ENCODE measurements at regions not wholly inside any gene's neighbourhood (a gene's known extent, or its start where the extent isn't known, plus 50 kb on each side); places are given as distances from the start of the nearest gene placed in this dataset.

GRCh38 chr2:126990605-126991532 is 92.2 kb downstream of the TEX51 start:
- DNase-seq = no peak

- DNase-seq = peak; percentile 86
These were observed 95.7 kb downstream of the TEX51 start for GRCh38 chr2:126994340-126994777.

GRCh38 chr2:126995621-126996377 is 97.1 kb downstream of the TEX51 start:
- DNase-seq = no peak

- DNase-seq = no peak
These were observed 97.6 kb downstream of the TEX51 start for GRCh38 chr2:126996378-126996699.

Measured in hematopoietic multipotent progenitor cell treated with erythropoietin and hydrocortisone succinate and interleukin-3 and kit ligand, for 8 days (in vitro differentiated cells).